PC-9 (cell line): ENCODE measurements at regions not wholly inside any gene's neighbourhood (a gene's known extent, or its start where the extent isn't known, plus 50 kb on each side); places are given as distances from the start of the nearest gene placed in this dataset.

ENCODE experiments used
- BruUV-seq: library from RNA; stranded (reverse); fragments of 400-500 nt; replicated peaks from 2 replicates; lab custom pipeline; 2021; lab: Mats Ljungman, UMichigan
- CTCF ChIA-PET: fragments of 300-600 bp; sonication (Branson Sonifier 250); formaldehyde crosslinking; loops from one replicate; lab custom pipeline; 2022; ENCODE audit warnings: antibody characterized with exemption; lab: Charles Lee
- POLR2A ChIA-PET: fragments of 300-600 bp; sonication (Branson Sonifier 250); formaldehyde crosslinking; loops from one replicate; lab custom pipeline; 2022; ENCODE audit warnings: antibody characterized with exemption; ENCODE audit not compliant: unreplicated experiment; lab: Charles Lee
- DNase-seq, 2 experiments: peaks; one replicate each; pipeline versions ENCODE4 v3.0.0 to v3.0.0-alpha.2; 2015 to 2022; ENCODE audit warnings: mixed read lengths in 1 of 2
- H2AFZ ChIP-seq: fragments of 200-600 bp; sonication (generic); 2 replicates; pipeline ENCODE4 v1.8.1; 2017; ENCODE audit warnings: antibody characterized with exemption
- H3F3A ChIP-seq: fragments of 200-600 bp; sonication (generic); 2 replicates; pipeline ENCODE4 v1.8.1; 2017; ENCODE audit warnings: antibody characterized with exemption, mild to moderate bottlenecking, low read depth; ENCODE audit not compliant: insufficient read depth
- H3K27ac ChIP-seq: fragments of 200-600 bp; sonication (generic); 2 replicates; pipeline ENCODE4 v1.6.1; 2016; ENCODE audit warnings: mixed run types
- H3K27me3 ChIP-seq: fragments of 200-600 bp; sonication (generic); 2 replicates; pipeline ENCODE4 v1.6.1; 2016; ENCODE audit warnings: low read depth, mixed run types; ENCODE audit not compliant: insufficient read depth
- H3K36me3 ChIP-seq: fragments of 200-600 bp; sonication (generic); 2 replicates; pipeline ENCODE4 v1.6.1; 2016; ENCODE audit warnings: low read depth, mixed run types
- H3K4me1 ChIP-seq: fragments of 200-600 bp; sonication (generic); replicated peaks from 2 replicates; pipeline ENCODE4 v1.6.1; 2016; ENCODE audit warnings: mixed run types; ENCODE audit not compliant: insufficient read depth
- H3K4me2 ChIP-seq: fragments of 200-600 bp; sonication (generic); 2 replicates; pipeline ENCODE4 v1.6.1; 2017; ENCODE audit warnings: mixed run types
- H3K4me3 ChIP-seq: fragments of 200-600 bp; sonication (generic); 2 replicates; pipeline ENCODE4 v1.6.1; 2016; ENCODE audit warnings: mixed run types
- H3K79me2 ChIP-seq: fragments of 200-600 bp; sonication (generic); 2 replicates; pipeline ENCODE4 v1.6.1; 2017; ENCODE audit warnings: low read depth, mixed run types
- H3K9me2 ChIP-seq: fragments of 200-600 bp; sonication (generic); 2 replicates; pipeline ENCODE4 v1.8.1; 2017; ENCODE audit warnings: mild to moderate bottlenecking; ENCODE audit not compliant: insufficient read depth
- H3K9me3 ChIP-seq: fragments of 200-600 bp; sonication (generic); 2 replicates; pipeline ENCODE4 v1.8.1; 2016; ENCODE audit warnings: low read depth; ENCODE audit not compliant: insufficient read depth
- H4K20me1 ChIP-seq: fragments of 200-600 bp; sonication (generic); 2 replicates; pipeline ENCODE4 v1.8.1; 2017; ENCODE audit not compliant: insufficient read depth
- CTCF ChIP-seq: fragments of 200-600 bp; sonication (generic); conservative IDR thresholded peaks from 2 replicates; pipeline ENCODE4 v1.6.1; 2017; ENCODE audit warnings: mixed run types, antibody characterized with exemption, mild to moderate bottlenecking, moderate library complexity
- EZH2 ChIP-seq: fragments of 200-600 bp; sonication (generic); IDR thresholded peaks from 2 replicates; pipeline ENCODE4 v1.8.0; 2017; ENCODE audit warnings: antibody characterized with exemption, low read depth
- intact Hi-C: fragments of 100-400 bp; cut with micrococcal nuclease; formaldehyde crosslinking; loops from one replicate; pipeline ENCODE4 v1.10.0; 2022; ENCODE audit not compliant: unreplicated experiment

DNA sequence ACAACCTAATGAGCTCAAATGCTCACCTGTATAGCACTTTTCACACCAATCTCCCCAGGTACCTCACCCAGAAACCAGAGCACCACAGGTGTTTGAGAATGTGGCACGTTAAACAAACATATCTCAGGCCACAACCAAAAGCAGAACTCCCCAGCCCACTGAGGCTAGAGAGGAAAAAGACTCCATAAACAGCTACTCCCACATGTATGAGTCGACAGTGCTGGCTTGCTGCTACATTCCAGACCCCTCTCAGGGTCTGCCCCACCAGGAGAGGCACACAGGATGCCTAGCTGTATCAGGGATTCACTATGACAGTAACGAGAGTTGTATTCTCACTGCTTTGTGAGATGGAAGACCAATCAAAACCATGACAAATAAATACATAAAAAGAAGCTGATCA, 242.6 kb upstream of the ARID1B start:
- no peak overlapping the region for H3K4me3 ChIP-seq
- H3K27ac ChIP-seq: no peak overlapping the region
- no peaks in the 10 kb centered on the region for H3K79me2 ChIP-seq
- no peak overlapping the region for H2AFZ ChIP-seq
- no peaks in the 10 kb centered on the region for H3K36me3 ChIP-seq
- BruUV-seq: no TSS peak
- DNase-seq: no peak
- no peak for TF ChIP-seq CTCF
- TF ChIP-seq EZH2: no peak
- ChIA-PET CTCF (no interaction called here), POLR2A (no interaction called here)
- intact Hi-C loops: no loop called here
- H3K4me1 ChIP-seq: no peaks in the 10 kb centered on the region
- no peaks in the 10 kb centered on the region for H4K20me1 ChIP-seq
- no peaks in the 10 kb centered on the region for H3K9me3 ChIP-seq
- no peak overlapping the region for H3K4me2 ChIP-seq
- no peaks in the 10 kb centered on the region for H3K9me2 ChIP-seq
- no peaks in the 10 kb centered on the region for H3F3A ChIP-seq
- H3K27me3 ChIP-seq: no peaks in the 10 kb centered on the region

GRCh38 chr6:156533872-156534524, 243.2 kb upstream of the ARID1B start:
- DNase-seq: no peak
- no peaks in the 10 kb centered on the region for H3K79me2 ChIP-seq
- TF ChIP-seq CTCF (no peak), EZH2 (no peak)
- no peaks in the 10 kb centered on the region for H3K9me2 ChIP-seq
- H3K27ac ChIP-seq: no peak overlapping the region
- no peak overlapping the region for H3K4me3 ChIP-seq
- intact Hi-C loops: no loop called here
- H3K4me2 ChIP-seq: no peak overlapping the region
- ChIA-PET CTCF (no interaction called here), POLR2A (no interaction called here)
- no TSS peak for BruUV-seq
- H3K36me3 ChIP-seq: no peaks in the 10 kb centered on the region
- H3K4me1 ChIP-seq: no peaks in the 10 kb centered on the region
- H3K9me3 ChIP-seq: no peaks in the 10 kb centered on the region
- no peaks in the 10 kb centered on the region for H4K20me1 ChIP-seq
- no peaks in the 10 kb centered on the region for H3F3A ChIP-seq
- H2AFZ ChIP-seq: no peak overlapping the region
- no peaks in the 10 kb centered on the region for H3K27me3 ChIP-seq

DNA sequence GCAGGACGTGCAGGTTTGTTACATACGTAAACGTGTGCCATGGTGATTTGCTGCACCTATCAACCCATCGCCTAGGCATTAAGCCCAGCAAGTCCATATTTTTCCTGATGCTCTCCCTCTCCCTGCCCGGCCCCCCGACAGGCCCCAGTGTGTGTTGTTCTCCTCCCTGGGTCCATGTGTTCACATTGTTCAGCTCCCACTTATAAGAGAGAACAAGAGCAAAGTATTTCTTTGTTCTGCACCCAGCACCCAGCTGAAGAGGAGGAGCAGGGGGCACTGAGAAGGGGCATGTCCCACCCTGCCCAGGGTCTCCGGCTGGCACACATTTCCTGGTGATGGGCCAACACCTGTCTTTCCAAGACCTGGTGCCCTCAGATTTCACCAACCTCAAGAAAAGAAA, 251.1 kb upstream of the ARID1B start:
- Histone ChIP-seq H3K9me2 (no peaks in the 10 kb centered on the region), H2AFZ (no peak overlapping the region), H3K4me1 (no peaks in the 10 kb centered on the region), H3K4me2 (no peak overlapping the region), H3K36me3 (no peaks in the 10 kb centered on the region), H3K4me3 (no peak overlapping the region), H3F3A (no peaks in the 10 kb centered on the region), H3K27ac (no peak overlapping the region), H3K9me3 (no peaks in the 10 kb centered on the region), H3K27me3 (no peaks in the 10 kb centered on the region), H3K79me2 (no peaks in the 10 kb centered on the region), H4K20me1 (no peaks in the 10 kb centered on the region)
- TF ChIP-seq CTCF (no peak), EZH2 (no peak)
- ChIA-PET POLR2A (no interaction called here), CTCF (no interaction called here)
- BruUV-seq: no TSS peak
- intact Hi-C loops: no loop called here
- DNase-seq: no peak
